Heart right ventricle (tissue), 16 donors: ENCODE measurements at regions not wholly inside any gene's neighbourhood (a gene's known extent, or its start where the extent isn't known, plus 50 kb on each side); places are given as distances from the start of the nearest gene placed in this dataset.

Experiments
- ATAC-seq, 8 donors: fragments of 200-7000 bp; cut with Tn5 transposase; one replicate each; pipeline ENCODE4 v1.9.1; 2020; ENCODE audit warnings: mild to moderate bottlenecking in 8 of 8, moderate library complexity in 8 of 8, moderate number of reproducible peaks in 1 of 8
- DNase-seq, 2 donors: peaks; one replicate each; pipeline ENCODE4 v3.0.0-alpha.2; 2020
- H3K27ac ChIP-seq, 10 donors: fragments of 200-600 bp; sonication (generic) in 2 of 10; one replicate each; pipeline versions ENCODE4 v1.5.0 to v1.8.0; 2020 to 2022; ENCODE audit warnings: mild to moderate bottlenecking in 3 of 10
- H3K27me3 ChIP-seq, 7 donors: fragments of 200-600 bp; one replicate each; pipeline ENCODE4 v1.8.0; 2021 to 2022; ENCODE audit warnings: mild to moderate bottlenecking in 2 of 7
- H3K36me3 ChIP-seq, 9 donors: fragments of 200-600 bp; sonication (generic) in 1 of 9; one replicate each; pipeline versions ENCODE4 v1.5.0 to v1.8.0; 2020 to 2022; ENCODE audit warnings: mild to moderate bottlenecking in 2 of 9
- H3K4me1 ChIP-seq, 9 donors: fragments of 200-600 bp; sonication (generic) in 1 of 9; one replicate each; pipeline versions ENCODE4 v1.5.0 to v1.8.0; 2020 to 2022; ENCODE audit warnings: mild to moderate bottlenecking in 4 of 9
- H3K4me3 ChIP-seq, 10 donors: fragments of 200-600 bp; sonication (generic) in 2 of 10; one replicate each; pipeline versions ENCODE4 v1.5.0 to v1.8.0; 2020 to 2022; ENCODE audit warnings: mild to moderate bottlenecking in 7 of 10, moderate library complexity in 2 of 10
- H3K9me3 ChIP-seq, 11 donors: fragments of 200-600 bp in 10 of 11; sonication (generic) in 2 of 11; one replicate each; pipeline versions ENCODE4 v1.5.0 to v1.8.0; 2013 to 2022; ENCODE audit warnings: mild to moderate bottlenecking in 2 of 11, control low read depth in 1 of 11, moderate library complexity in 1 of 11
- CTCF ChIP-seq, 9 donors: fragments of 200-600 bp; sonication (generic) in 2 of 9; IDR thresholded peaks; one replicate each; pipeline versions ENCODE4 v1.5.0 to v1.8.0; 2021 to 2022; ENCODE audit warnings: antibody characterized with exemption in 9 of 9, mild to moderate bottlenecking in 5 of 9, moderate library complexity in 1 of 9
- WGBS, 2 donors: extraction: QIAGEN DNeasy Blood & Tissue Kit; methylation state at CpG; one replicate each; pipeline ENCODE4 v1.1.7; 2013; ENCODE audit warnings: inconsistent platforms in 1 of 2; 5-methylcytosine and 5-hydroxymethylcytosine counted together
- intact Hi-C, 10 donors: fragments of 100-400 bp; cut with DNase I; formaldehyde crosslinking; loops; one replicate each; pipeline versions ENCODE4 v1.11.1 to v1.14.2; 2022
- donor health status: Arrhythmogenic right ventricular cardiomyopathy.
- donor health status: ischemic (EF 13 %, LVEDD 7.1; RV severe dilation, severe dysfunction).
- donor health status: healthy with polysubstance abuse.
- donor health status: DM: no; HTN: yes; CAD: no.
- donor health status: DM: no; HTN: no; CAD: no.
- donor health status: ischemic (EF 25% LVEDD 6.9; RV normal size, moderate dysfunction).
- donor health status: ischemic (EF 25% LVEDD 5.7; RV mildly dilated, moderate dysfunction).
- donor health status: healthy.
- donor health status: DM: yes; HTN: yes; CAD: no.
- donor health status: Ischemic cardiomyopathy.
- donor health status: ischemic (EF 35%, LVEDD 5.7; RV mildly dilated, moderate dysfunction).
- donor health status: nonischemic (EF 11% LVEDD 7.7; RV severe dilation, severe dysfunction).
- donor health status: DM: yes; HTN: yes; CAD: no.
- donor health status: PGD.
- donor health status: ischemic (EF 29% LVEDD 5.4; RV normal size, mild dysfunction).
- donor health status: nonischemic (EF 23%, LVEDD 6.1; RV moderate dilation, normal function).

GRCh38 chr17:5651348-5651747 lies 67.0 kb upstream of the NLRP1 start:
- Histone ChIP-seq H3K27ac (no peak overlapping the region), H3K4me3 (no peak overlapping the region), H3K9me3 (peaks cover 0 to 41% (median 14%) of the 10 kb centered on the region in 11 donors), H3K36me3 (no peaks in the 10 kb centered on the region), H3K27me3 (peaks cover 0 to 27% (median 9%) of the 10 kb centered on the region in 7 donors), H3K4me1 (no peaks in the 10 kb centered on the region)
- WGBS, 2 donors, result 59 to 71% methylated on average over 3 of the region's 3 CpGs
- no peak for TF ChIP-seq CTCF (IDR thresholded peaks at IDR 0.05)
- DNase-seq (no peak), ATAC-seq (no peak)
- intact Hi-C loops, result no loop called here

- intact Hi-C loops, result no loop called here
- DNase-seq (no peak), ATAC-seq (no peak)
- H3K27me3 ChIP-seq, result peaks cover 0 to 34% (median 12%) of the 10 kb centered on the region in 7 donors
- H3K4me3 ChIP-seq, result no peak overlapping the region
- H3K4me1 ChIP-seq, result no peaks in the 10 kb centered on the region
- no peaks in the 10 kb centered on the region for H3K9me3 ChIP-seq
- 50 to 51% methylated on average over 10 of the region's 10 CpGs for WGBS, 2 donors
- no peaks in the 10 kb centered on the region for H3K36me3 ChIP-seq
- no peak for TF ChIP-seq CTCF (IDR thresholded peaks at IDR 0.05)
- H3K27ac ChIP-seq, result no peak overlapping the region
Observed at GRCh38 chr17:5661491-5662125, 77.3 kb upstream of the NLRP1 start.

GRCh38 chr17:5662409-5663085 lies 78.2 kb upstream of the NLRP1 start:
- Histone ChIP-seq H3K27me3 (peaks cover 0 to 40% (median 17%) of the 10 kb centered on the region in 7 donors), H3K9me3 (no peaks in the 10 kb centered on the region), H3K4me1 (no peaks in the 10 kb centered on the region), H3K27ac (no peak overlapping the region), H3K4me3 (no peak overlapping the region), H3K36me3 (no peaks in the 10 kb centered on the region)
- ATAC-seq, result no peak
- intact Hi-C loops, result no loop called here
- no peak for DNase-seq
- WGBS, 2 donors, result 51 to 58% methylated on average over 7 of the region's 7 CpGs
- no peak for TF ChIP-seq CTCF (IDR thresholded peaks at IDR 0.05)

GRCh38 chr17:5665164-5665563 lies 80.9 kb upstream of the NLRP1 start:
- no peak for DNase-seq
- Histone ChIP-seq H3K27ac (no peak overlapping the region), H3K9me3 (no peaks in the 10 kb centered on the region), H3K4me3 (no peak overlapping the region), H3K36me3 (no peaks in the 10 kb centered on the region), H3K4me1 (no peaks in the 10 kb centered on the region), H3K27me3 (peaks cover 0 to 57% (median 36%) of the 10 kb centered on the region in 7 donors)
- intact Hi-C loops, result no loop called here
- TF ChIP-seq CTCF (IDR thresholded peaks at IDR 0.05), result no peak
- no peak for ATAC-seq
- WGBS, 2 donors, result 53 to 63% methylated on average over 12 of the region's 12 CpGs
